GM18907 (cell line): ENCODE measurements at regions not wholly inside any gene's neighbourhood (a gene's known extent, or its start where the extent isn't known, plus 50 kb on each side); places are given as distances from the start of the nearest gene placed in this dataset.

ENCODE experiments used
- ATAC-seq: cut with Tn5 transposase; IDR thresholded peaks from one replicate; pipeline ENCODE4 v1.9.1; 2021; ENCODE audit warnings: mild to moderate bottlenecking, moderate library complexity; ENCODE audit not compliant: unreplicated experiment

DNA sequence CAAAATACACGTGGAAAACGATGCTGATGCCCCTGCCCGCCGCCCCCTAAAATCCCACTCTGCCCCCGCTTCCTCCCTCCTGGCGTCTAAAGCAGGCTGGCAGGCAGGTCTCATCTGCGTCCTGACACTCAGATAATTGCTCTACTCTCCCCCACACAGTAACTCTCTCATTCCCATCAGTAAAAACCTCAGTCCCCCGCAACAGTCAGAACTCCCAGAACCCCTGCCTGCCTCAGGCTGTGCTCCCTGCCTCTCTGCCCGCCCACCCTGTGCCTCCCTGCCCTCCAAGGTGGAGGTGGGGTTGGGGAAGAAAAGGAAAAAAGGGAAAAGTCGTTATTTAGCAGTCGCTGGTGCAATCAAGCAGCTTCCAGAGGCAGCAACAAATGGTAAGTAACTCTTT lies 473.7 kb downstream of the EFNB2 start:
- ATAC-seq: no peak

- ATAC-seq: no peak
These were observed 478.6 kb downstream of the EFNB2 start for GRCh38 chr13:106056851-106057250.

DNA sequence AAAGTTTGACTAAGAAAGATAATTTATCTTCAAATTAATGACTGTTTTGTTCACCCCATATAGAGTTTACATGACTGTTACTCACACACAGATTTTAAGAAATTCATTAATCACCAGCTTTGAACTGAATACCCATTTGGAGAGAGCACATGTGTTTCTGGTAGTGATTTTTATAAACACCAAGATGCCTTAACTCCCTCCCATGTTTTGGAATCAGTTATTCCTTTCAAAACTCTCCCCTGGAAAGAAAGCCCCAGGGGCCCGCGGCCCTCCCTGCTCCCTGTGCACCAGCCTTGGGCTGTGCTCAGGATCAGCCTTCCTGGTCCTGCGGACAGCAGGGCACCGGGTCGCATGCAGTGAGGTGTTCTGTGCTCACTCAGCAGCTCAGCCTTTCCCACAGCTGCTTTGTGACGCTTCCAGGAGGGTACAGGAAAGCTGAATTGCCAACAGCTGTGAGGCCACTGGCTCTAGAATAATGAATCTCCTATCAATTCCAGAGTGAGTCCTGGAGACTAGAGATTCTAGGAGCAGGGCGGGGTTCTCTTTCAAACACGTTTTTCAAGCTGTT lies 483.2 kb downstream of the EFNB2 start:
- no peak for ATAC-seq

DNA sequence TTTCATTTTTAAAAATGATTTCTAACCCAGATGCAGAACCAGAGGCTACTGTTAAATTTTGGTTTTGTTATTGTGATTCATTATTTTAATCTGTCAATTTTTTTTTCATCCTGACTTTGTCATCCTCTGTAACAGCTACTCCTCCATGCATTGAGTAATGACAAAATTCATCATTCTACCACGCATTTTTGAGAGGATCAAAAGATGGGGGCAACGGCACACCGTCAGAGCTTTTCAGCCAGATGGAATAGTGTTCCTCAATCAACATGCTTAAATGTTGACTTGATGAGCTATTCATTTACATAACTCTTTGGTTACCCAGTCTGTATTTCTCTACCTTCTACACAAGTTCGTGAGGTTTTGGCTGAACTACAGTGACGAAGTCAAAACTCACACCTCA lies 486.3 kb downstream of the EFNB2 start:
- no peak for ATAC-seq

- ATAC-seq: no peak
These were observed 487.1 kb downstream of the EFNB2 start for GRCh38 chr13:106048386-106048785.

DNA sequence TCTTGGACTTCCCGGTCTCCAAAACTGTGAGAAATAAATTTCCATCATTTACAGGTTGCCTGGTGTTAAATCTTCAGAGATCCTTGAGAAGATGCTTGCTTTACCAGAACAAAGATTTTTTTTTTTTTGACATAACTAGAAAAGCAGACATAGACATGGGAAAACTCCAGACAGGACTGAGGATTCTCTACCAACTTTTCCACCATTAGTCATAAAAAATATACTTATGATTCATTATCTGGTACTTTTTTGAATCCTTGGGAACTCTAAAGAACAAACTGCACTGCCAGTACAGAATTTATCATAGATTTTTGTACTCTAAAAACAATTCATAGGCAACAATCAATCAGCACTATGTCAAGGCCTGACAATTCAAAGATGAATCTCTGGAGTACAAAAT lies 487.6 kb downstream of the EFNB2 start:
- no peak for ATAC-seq

DNA sequence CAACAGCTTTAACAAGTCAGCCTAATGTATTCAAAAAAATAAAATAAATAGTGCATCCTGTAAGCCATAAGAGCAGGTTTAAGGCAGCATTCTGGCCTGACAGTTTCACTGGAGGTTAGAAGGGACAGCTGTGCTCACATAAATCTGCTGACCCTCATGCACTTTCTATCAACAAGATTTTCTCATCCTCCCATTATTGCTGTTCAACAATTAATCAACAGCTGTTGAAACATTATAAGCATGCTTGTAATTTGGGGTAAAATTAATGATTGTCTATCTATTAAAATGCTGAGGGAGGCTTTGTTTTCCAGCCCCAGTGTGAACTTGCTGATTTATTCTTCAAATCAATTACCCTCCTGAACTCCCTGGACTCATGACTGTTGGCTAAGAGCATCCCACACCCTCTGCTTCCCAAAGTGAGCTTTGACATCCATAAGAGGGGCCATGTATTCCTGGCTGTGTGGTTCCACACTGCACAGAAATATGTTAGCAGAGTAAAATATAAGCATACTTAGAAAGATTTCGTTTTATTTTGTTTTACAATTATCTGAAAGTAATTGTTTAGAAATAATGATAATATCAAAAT lies 492.4 kb downstream of the EFNB2 start:
- ATAC-seq: no peak

GRCh38 chr13:106041445-106041844 lies 494.0 kb downstream of the EFNB2 start:
- ATAC-seq: no peak

- no peak for ATAC-seq
These were observed 496.7 kb downstream of the EFNB2 start for GRCh38 chr13:106038752-106039151.

GRCh38 chr13:106036870-106037269 lies 498.6 kb downstream of the EFNB2 start:
- ATAC-seq: no peak

DNA sequence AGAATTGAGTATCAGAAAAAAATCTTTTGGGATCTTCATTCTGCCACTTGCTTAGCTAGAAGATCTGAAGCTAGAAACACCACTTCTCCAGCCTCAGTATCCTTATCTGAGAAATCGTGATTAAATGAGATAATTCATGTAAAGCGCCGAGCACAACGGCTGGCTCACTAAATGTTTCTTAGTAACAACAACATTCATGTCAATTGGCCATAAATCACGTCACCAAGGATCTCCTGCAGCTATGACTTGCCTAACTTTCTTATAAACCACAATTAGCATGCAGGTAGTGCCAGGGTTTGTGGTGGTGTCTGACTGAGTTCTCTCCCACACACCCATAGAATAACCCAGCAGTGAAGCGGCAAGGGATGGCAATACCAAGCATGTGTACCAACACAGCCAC lies 501.3 kb downstream of the EFNB2 start:
- no peak for ATAC-seq

DNA sequence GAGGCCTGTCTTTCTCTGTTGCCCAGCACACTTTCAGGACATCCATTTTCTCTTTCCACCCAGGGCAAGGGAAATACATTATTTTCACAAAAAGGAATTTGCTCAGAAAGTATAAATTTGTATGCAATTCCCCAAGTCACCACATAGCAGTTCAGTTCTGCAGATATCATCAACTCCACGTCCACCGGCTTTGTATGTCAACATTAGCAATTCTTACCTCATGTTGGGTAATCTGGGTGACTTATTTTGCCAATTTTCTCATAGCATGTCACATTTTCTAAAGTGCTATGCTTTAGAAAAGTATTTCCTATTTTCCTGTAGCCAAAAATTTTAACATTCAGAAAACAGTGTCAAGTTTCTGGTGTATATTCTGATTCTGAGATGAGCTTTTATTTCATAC lies 501.8 kb downstream of the EFNB2 start:
- ATAC-seq: no peak

DNA sequence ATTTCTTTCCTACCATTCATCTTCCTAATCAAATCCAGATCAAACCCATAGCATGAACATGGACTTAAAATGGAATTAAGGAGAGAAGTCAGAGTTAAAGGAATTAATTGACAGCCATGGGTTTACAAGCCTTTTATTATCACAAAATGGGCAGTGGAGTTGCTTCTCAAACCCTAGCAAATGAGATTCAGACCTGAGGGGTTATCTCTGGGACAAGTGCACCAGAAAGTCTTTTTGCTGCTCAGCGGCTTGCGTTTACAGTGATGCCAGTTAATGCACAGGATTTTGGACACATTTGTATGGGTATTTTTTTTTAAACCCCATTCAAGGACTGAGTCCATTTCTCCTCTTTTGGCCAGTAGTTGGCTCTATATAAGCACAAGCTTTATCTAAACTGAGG lies 503.0 kb downstream of the EFNB2 start:
- no peak for ATAC-seq

- ATAC-seq: no peak
These were observed 505.7 kb downstream of the EFNB2 start for GRCh38 chr13:106029676-106030290.

- no peak for ATAC-seq
These were observed 506.6 kb downstream of the EFNB2 start for GRCh38 chr13:106028911-106029310.

DNA sequence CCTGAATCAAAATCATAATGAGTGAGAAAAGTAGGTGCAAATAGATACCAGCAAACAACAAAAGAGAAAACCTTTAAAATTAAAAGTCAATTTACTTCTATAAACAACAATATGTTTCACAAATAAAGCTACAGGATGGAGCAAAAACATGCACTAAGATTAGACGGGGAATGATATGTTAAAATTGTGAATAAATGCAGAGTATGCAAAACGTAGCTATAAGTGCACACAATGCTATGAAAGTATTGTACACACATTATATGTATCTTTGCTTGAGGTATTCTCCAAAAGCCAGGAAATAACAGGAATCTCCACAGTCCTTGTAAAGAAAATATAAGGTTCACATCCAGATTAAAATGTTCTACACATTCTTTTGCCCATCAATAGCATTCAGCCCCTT lies 523.9 kb downstream of the EFNB2 start:
- no peak for ATAC-seq

GRCh38 chr13:106010836-106011235 lies 524.6 kb downstream of the EFNB2 start:
- no peak for ATAC-seq

DNA sequence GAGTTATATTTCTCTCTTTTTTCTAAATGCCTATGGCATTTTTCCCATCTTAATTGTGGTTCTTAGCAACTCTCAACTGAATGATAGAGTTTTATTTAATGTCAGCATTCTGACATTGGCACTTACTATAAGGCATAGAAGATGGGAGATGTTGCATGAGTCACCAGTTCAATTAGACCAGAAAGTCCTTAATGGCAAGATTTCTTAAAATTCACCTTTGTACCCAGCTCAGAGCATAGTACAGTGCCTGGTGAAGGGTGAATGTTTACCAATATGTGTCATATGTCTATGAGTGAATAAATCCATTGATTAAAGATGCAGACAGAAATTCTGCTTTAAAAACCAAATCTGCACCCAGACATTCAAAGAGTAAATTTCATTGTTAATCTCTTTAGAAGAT lies 526.9 kb downstream of the EFNB2 start:
- no peak for ATAC-seq

DNA sequence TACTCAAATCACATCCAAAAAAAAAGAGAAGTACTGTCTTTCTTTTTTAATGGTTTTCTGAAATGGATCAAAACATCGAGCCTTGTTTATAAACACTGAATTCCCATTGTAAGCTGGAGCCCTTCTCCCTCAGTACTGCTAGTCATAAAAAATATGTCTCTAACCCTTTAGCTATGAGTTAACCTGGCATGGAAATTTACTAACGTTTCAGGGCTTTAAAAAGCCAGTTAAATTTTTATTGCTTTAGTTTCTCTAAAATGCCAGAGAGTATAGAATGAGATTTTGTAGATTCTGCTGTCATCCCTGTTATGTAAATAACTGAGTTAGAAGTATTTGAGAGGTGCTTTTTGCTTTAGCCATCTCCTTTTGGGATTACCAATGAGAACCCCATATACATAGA lies 528.3 kb downstream of the EFNB2 start:
- no peak for ATAC-seq

DNA sequence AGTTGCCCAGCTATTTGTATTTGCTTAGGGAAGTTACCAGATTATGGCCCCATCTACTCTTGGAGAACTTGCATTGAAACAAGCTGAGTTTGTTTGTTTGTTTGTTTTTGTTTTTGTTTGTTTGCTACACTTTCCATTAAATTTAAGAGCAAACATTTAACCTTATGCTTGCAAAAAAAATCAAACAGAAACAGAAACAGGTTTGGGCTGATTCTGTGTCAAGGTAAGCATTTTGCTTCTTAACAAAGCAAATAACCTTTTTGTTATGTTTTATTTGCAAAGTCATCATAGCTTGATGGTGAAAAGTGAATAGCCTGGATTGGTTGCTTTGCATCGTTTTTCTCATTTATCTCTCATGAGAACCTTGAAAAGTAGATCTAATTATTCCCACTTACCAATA lies 531.8 kb downstream of the EFNB2 start:
- no peak for ATAC-seq

DNA sequence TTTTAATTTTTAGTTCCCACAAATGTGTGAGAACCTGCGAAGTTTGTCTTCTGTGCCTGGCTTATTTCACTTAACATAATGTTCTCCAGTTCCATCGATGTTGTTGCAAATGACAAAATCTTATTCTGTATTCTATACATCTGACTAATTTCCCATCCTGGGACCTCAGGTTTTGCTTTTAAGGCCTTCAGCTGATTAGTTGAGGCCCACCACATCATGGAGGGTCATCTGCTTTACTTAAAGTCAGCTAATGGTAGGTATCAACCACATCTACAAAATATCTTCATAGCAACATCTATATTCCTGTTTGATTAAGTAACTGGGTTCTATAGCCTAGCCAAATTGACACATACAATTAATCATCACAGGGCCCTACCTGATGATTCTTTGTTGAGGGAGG lies 534.0 kb downstream of the EFNB2 start:
- no peak for ATAC-seq

DNA sequence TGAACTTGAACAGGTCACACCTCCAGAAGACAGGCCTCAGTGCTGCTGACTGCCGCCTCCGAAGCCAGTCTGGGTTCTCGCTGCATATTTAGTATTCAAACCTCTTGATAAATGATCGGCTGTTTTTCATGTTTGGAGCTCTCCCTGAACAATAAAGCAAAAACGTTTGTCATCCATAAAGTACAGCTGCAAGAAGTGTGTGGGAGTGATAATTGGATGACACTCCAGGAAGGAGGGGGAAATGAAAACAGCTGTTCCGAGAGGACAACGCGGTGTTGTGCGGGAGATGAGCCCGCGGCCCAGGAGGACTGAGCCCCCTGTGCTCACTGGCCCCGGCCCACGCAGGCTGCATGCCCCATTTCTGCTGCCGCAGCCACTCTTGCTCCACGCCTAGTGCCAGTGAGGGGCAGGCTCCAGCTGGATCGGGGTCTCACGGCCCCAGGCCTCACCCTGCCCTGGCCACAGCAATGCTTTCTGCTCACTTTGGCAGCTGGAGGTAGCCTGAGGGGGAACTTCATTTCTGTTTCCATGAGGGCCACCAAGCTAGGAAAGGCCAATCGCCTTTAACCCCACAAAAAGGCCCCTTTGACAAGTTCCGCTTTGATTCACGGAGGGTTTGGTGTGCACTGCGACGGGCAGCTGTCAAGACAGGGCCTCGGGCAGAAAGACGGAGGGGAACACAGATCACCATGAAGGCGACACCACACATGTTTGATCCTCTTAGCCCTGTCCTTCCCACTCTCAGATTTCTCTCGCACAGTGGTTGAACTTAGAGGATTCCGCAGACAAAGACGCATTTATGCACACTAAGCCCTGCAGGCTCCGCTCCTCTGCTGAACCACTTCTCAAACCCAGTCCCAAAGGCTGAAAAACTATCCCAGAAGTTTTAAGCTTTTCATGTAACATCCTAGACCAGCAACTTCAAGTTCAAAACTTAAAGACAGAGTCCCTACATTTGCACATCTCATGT lies 537.6 kb downstream of the EFNB2 start:
- ATAC-seq: no peak
